A549 (cell line): ENCODE measurements at regions not wholly inside any gene's neighbourhood (a gene's known extent, or its start where the extent isn't known, plus 50 kb on each side); places are given as distances from the start of the nearest gene placed in this dataset.

ENCODE experiments used
- ATAC-seq, 2 experiments: fragments of 200-7000 bp in 1 of 2; fragments of >200 bp in 1 of 2; cut with Nextera tagmentation in 1 of 2; cut with Tn5 transposase in 1 of 2; 3 replicates each; pipeline versions ENCODE4 v1.8.0 to v1.9.1; 2018 to 2020; ENCODE audit warnings: mild to moderate bottlenecking in 1 of 2, moderate library complexity in 1 of 2
- CTCF ChIA-PET: fragments of 300-600 bp; sonication (Branson Sonifier 250); formaldehyde crosslinking; extraction: SDS; loops from one replicate; lab custom pipeline; 2021; ENCODE audit warnings: antibody characterized with exemption, inconsistent platforms; lab: Yijun Ruan, JAX
- POLR2A ChIA-PET: fragments of 350-600 bp; formaldehyde crosslinking; extraction: SDS; loops from one replicate; lab custom pipeline; 2021; ENCODE audit warnings: antibody characterized with exemption, inconsistent platforms; lab: Yijun Ruan, JAX
- DNase-seq, 2 experiments: peaks; one replicate each; pipeline versions ENCODE4 v3.0.0 to v3.0.0-alpha.2; 2011 to 2016; ENCODE audit warnings: low read depth in 1 of 2, low spot score in 1 of 2
- FAIRE-seq: peaks from 2 replicates; lab custom pipeline; 2011; peaks lifted over from hg19 to GRCh38; lab: Jason Lieb, UNC
- H3K27ac ChIP-seq, 2 experiments: fragments of >200 bp; sonication (Bioruptor Twin); formaldehyde crosslinking; 3 replicates each; pipeline ENCODE4 v1.5.1; 2016 to 2017
- H3K4me1 ChIP-seq: fragments of >200 bp; sonication (Bioruptor Twin); formaldehyde crosslinking; 3 replicates; pipeline ENCODE4 v1.6.1; 2016
- H3K4me2 ChIP-seq: fragments of >200 bp; sonication (Bioruptor Twin); formaldehyde crosslinking; 3 replicates; pipeline ENCODE4 v1.6.1; 2016
- H3K4me3 ChIP-seq: fragments of >200 bp; sonication (Bioruptor Twin); formaldehyde crosslinking; 3 replicates; pipeline ENCODE4 v1.5.1; 2016
- H3K9me3 ChIP-seq: fragments of >200 bp; sonication (Bioruptor Twin); formaldehyde crosslinking; 3 replicates; pipeline ENCODE4 v1.6.1; 2016
- ATOH8 ChIP-seq: fragments of 250-450 bp; sonication (Bioruptor Pico); IDR thresholded peaks from 2 replicates; pipeline ENCODE4 v1.5.0; 2020; ENCODE audit warnings: low read depth, mild to moderate bottlenecking, moderate library complexity
- CBX8 ChIP-seq: fragments of 200-600 bp; sonication (generic); IDR thresholded peaks from 2 replicates; pipeline ENCODE4 v1.6.1; 2016
- CHD2 ChIP-seq: fragments of 150-350 bp; IDR thresholded peaks from 2 replicates; pipeline ENCODE4 v1.6.1; 2014; ENCODE audit warnings: low read length; ENCODE audit not compliant: partially characterized antibody
- CHD4 ChIP-seq: fragments of 200-600 bp; sonication (generic); IDR thresholded peaks from 2 replicates; pipeline ENCODE4 v1.6.1; 2016; ENCODE audit warnings: antibody characterized with exemption, mild to moderate bottlenecking, borderline replicate concordance
- CTCF ChIP-seq: fragments of >200 bp; sonication (Bioruptor Twin); formaldehyde crosslinking; IDR thresholded peaks from 3 replicates; pipeline ENCODE4 v1.5.1; 2016
- EP300 ChIP-seq, 2 experiments: fragments of >200 bp; sonication (Bioruptor Twin); formaldehyde crosslinking; IDR thresholded peaks; 2 replicates in 1 of 2; 3 replicates in 1 of 2; pipeline ENCODE4 v1.6.1; 2016 to 2017
- FOSB ChIP-seq: fragments of 250-450 bp; sonication (Bioruptor Pico); IDR thresholded peaks from 2 replicates; pipeline ENCODE4 v1.5.0; 2020; ENCODE audit warnings: mild to moderate bottlenecking, moderate library complexity
- FOXS1 ChIP-seq: fragments of 250-450 bp; sonication (Bioruptor Pico); IDR thresholded peaks from 2 replicates; pipeline ENCODE4 v1.5.0; 2020; ENCODE audit warnings: mild to moderate bottlenecking, moderate library complexity
- GATA3 ChIP-seq: IDR thresholded peaks from 2 replicates; pipeline ENCODE4 v1.6.1; 2012; ENCODE audit warnings: borderline replicate concordance
- HDAC2 ChIP-seq: fragments of 200-600 bp; sonication (generic); IDR thresholded peaks from 2 replicates; pipeline ENCODE4 v1.6.1; 2016
- HOXA7 ChIP-seq: fragments of 250-450 bp; sonication (Bioruptor Pico); IDR thresholded peaks from 2 replicates; pipeline ENCODE4 v1.5.0; 2020; ENCODE audit warnings: mild to moderate bottlenecking, moderate library complexity
- HOXB5 ChIP-seq: fragments of 250-450 bp; sonication (Bioruptor Pico); IDR thresholded peaks from 2 replicates; pipeline ENCODE4 v1.5.0; 2020; ENCODE audit warnings: mild to moderate bottlenecking, moderate library complexity
- JUNB ChIP-seq: fragments of >200 bp; sonication (Bioruptor Twin); formaldehyde crosslinking; IDR thresholded peaks from 2 replicates; pipeline ENCODE4 v1.6.1; 2016
- KDM1A ChIP-seq: fragments of 200-600 bp; sonication (generic); IDR thresholded peaks from 2 replicates; pipeline ENCODE4 v1.6.1; 2016; ENCODE audit warnings: low read depth, mild to moderate bottlenecking
- KDM5A ChIP-seq: fragments of 200-600 bp; sonication (generic); IDR thresholded peaks from 2 replicates; pipeline ENCODE4 v1.6.1; 2016; ENCODE audit warnings: antibody characterized with exemption, mild to moderate bottlenecking
- NFE2L2 ChIP-seq: fragments of 150-350 bp; conservative IDR thresholded peaks from 2 replicates; pipeline ENCODE4 v1.6.1; 2014; ENCODE audit warnings: low read length
- RFX5 ChIP-seq: fragments of 450-650 bp; IDR thresholded peaks from 2 replicates; pipeline ENCODE4 v1.7.1; 2014; ENCODE audit warnings: antibody characterized with exemption, mild to moderate bottlenecking, moderate library complexity
- RNF2 ChIP-seq: fragments of 200-600 bp; sonication (generic); IDR thresholded peaks from 2 replicates; pipeline ENCODE4 v1.6.1; 2016; ENCODE audit warnings: low read depth, mild to moderate bottlenecking, antibody characterized with exemption, moderate library complexity, borderline replicate concordance
- TP53 ChIP-seq: fragments of 250-450 bp; sonication (Bioruptor Pico); IDR thresholded peaks from 2 replicates; pipeline ENCODE4 v1.5.0; 2021; ENCODE audit warnings: mild to moderate bottlenecking, moderate library complexity
- USF2 ChIP-seq: fragments of 450-650 bp; IDR thresholded peaks from 2 replicates; pipeline ENCODE4 v1.6.1; 2014; ENCODE audit warnings: antibody characterized with exemption
- ZC3H11A ChIP-seq: fragments of 450-650 bp; IDR thresholded peaks from 2 replicates; pipeline ENCODE4 v1.6.1; 2014; ENCODE audit warnings: antibody characterized with exemption, mild to moderate bottlenecking
- ZFP36 ChIP-seq: fragments of 450-650 bp; IDR thresholded peaks from 2 replicates; pipeline ENCODE4 v1.6.1; 2014; ENCODE audit warnings: borderline replicate concordance; ENCODE audit not compliant: partially characterized antibody
- WGBS: methylation state at CpG from one replicate; pipeline ENCODE4 v1.1.6; 2017; ENCODE audit errors: missing lambda C conversion rate; 5-methylcytosine and 5-hydroxymethylcytosine counted together
- TF ChIP-seq, protein P1 (sequence below): IDR thresholded peaks from 2 replicates; pipeline ENCODE4 v1.6.1; 2012
- TF ChIP-seq, protein P2 (sequence below): IDR thresholded peaks from 2 replicates; pipeline ENCODE4 v1.6.1; 2012; ENCODE audit warnings: low read depth, borderline replicate concordance

DNA sequence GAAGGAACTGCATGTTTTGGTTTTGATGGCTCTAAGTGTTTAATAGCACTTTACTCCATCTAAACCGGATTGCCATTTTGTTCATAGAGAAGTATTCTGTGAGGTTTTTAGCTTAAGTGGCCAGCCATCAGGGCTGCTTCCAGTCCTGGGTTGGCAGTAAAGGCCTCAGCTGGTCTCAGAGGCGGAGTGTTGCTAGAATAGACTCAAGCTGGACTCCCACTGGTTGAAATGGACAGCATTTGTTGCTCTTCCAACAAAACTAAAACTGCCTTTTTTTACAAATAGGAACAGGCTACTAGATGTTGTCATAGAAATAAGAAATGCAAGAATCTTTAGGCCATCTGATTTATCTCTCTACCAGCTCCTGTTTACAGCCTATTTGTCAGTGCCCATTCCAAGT, 126.4 kb downstream of the MAIP1 start:
- Histone ChIP-seq H3K9me3 (no peaks in the 10 kb centered on the region), H3K4me2 (no peak overlapping the region), H3K27ac (no peak overlapping the region), H3K4me1 (peaks cover 14% of the 10 kb centered on the region), H3K4me3 (no peak overlapping the region)
- no peak for DNase-seq
- TF ChIP-seq CTCF (no peak), JUNB (no peak), ZFP36 (no peak), GATA3 (no peak), HDAC2 (no peak), RNF2 (no peak), HOXB5 (CRISPR knock-in tag) (no peak), NFE2L2 (no peak), ATOH8 (no peak), KDM1A (no peak), FOSB (CRISPR knock-in tag) (no peak), HOXA7 (CRISPR knock-in tag) (no peak), EP300 (IDR thresholded peaks at IDR 0.05) (no peak), USF2 (no peak), FOXS1 (CRISPR knock-in tag) (no peak), ZC3H11A (no peak)
- ChIA-PET POLR2A (no interaction called here), CTCF (interaction anchor here (0.9 kb wide), 1 partner anchor 11 kb away, joined by 3 read pairs; no protein-coding TSS in a partner anchor)
- 76% methylated on average over 2 of the region's 2 CpGs for WGBS
- FAIRE-seq: no peak
- no peak for ATAC-seq

GRCh38 chr2:200084036-200084435, 128.7 kb downstream of the MAIP1 start:
- Histone ChIP-seq H3K4me1 (no peaks in the 10 kb centered on the region), H3K4me2 (no peak overlapping the region), H3K27ac (no peak overlapping the region), H3K4me3 (no peak overlapping the region), H3K9me3 (no peaks in the 10 kb centered on the region)
- ChIA-PET CTCF (interaction anchor here (0.8 kb wide), 1 partner anchor 425 kb away, joined by 3 read pairs; no protein-coding TSS in a partner anchor), POLR2A (no interaction called here)
- ATAC-seq (no peak), DNase-seq (no peak), FAIRE-seq (no peak)
- TF ChIP-seq ZC3H11A: no peak
- no peak for TF ChIP-seq CBX8
- TF ChIP-seq CHD4: no peak
- TF ChIP-seq KDM5A: no peak
- TF ChIP-seq CHD2: no peak
- TF ChIP-seq RFX5: no peak
- no peak for TF ChIP-seq TP53 (CRISPR knock-in tag)
- TF ChIP-seq, protein P1, sequence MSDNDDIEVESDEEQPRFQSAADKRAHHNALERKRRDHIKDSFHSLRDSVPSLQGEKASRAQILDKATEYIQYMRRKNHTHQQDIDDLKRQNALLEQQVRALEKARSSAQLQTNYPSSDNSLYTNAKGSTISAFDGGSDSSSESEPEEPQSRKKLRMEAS: no peak
- TF ChIP-seq, protein P2, sequence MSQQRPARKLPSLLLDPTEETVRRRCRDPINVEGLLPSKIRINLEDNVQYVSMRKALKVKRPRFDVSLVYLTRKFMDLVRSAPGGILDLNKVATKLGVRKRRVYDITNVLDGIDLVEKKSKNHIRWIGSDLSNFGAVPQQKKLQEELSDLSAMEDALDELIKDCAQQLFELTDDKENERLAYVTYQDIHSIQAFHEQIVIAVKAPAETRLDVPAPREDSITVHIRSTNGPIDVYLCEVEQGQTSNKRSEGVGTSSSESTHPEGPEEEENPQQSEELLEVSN: no peak
